Liver (tissue), 8 donors: ENCODE measurements at regions not wholly inside any gene's neighbourhood (a gene's known extent, or its start where the extent isn't known, plus 50 kb on each side); places are given as distances from the start of the nearest gene placed in this dataset.

Experiments used
- DNase-seq: peaks from one replicate; pipeline ENCODE4 v3.0.0-alpha.2; 2017; ENCODE audit warnings: low spot score
- H3K27ac ChIP-seq, 2 donors: one replicate each; pipeline ENCODE4 v1.7.0; 2013; ENCODE audit warnings: inconsistent platforms in 2 of 2, low read length in 2 of 2, control low read depth in 1 of 2, low read depth in 1 of 2, mild to moderate bottlenecking in 1 of 2
- H3K27me3 ChIP-seq, 4 donors: one replicate each; pipeline versions ENCODE4 v1.6.1 to v1.7.0; 2013; ENCODE audit warnings: low read length in 3 of 4, inconsistent platforms in 1 of 4, mild to moderate bottlenecking in 1 of 4, moderate library complexity in 1 of 4; ENCODE audit not compliant: control insufficient read depth in 4 of 4, insufficient read depth in 4 of 4
- H3K36me3 ChIP-seq, 4 donors: one replicate each; pipeline versions ENCODE4 v1.6.1 to v1.7.0; 2013; ENCODE audit warnings: low read length in 3 of 4, mild to moderate bottlenecking in 3 of 4, low read depth in 1 of 4, moderate library complexity in 1 of 4; ENCODE audit not compliant: control insufficient read depth in 4 of 4, insufficient read depth in 3 of 4
- H3K4me1 ChIP-seq, 4 donors: one replicate each; pipeline versions ENCODE4 v1.6.1 to v1.7.0; 2013; ENCODE audit warnings: low read length in 3 of 4, mild to moderate bottlenecking in 3 of 4, moderate library complexity in 1 of 4; ENCODE audit not compliant: control insufficient read depth in 4 of 4, insufficient read depth in 4 of 4
- H3K4me3 ChIP-seq, 3 donors: one replicate each; pipeline versions ENCODE4 v1.6.1 to v1.7.0; 2013; ENCODE audit warnings: low read length in 3 of 3, control low read depth in 1 of 3, low read depth in 1 of 3, mild to moderate bottlenecking in 1 of 3
- H3K9ac ChIP-seq, 2 donors: one replicate each; pipeline ENCODE4 v1.7.0; 2013; ENCODE audit warnings: low read length in 2 of 2, mild to moderate bottlenecking in 2 of 2, moderate library complexity in 2 of 2, control low read depth in 1 of 2, low read depth in 1 of 2
- H3K9me3 ChIP-seq, 4 donors: one replicate each; pipeline versions ENCODE4 v1.6.1 to v1.7.0; 2013; ENCODE audit warnings: low read length in 3 of 4; ENCODE audit not compliant: control insufficient read depth in 4 of 4
- ATF3 ChIP-seq: IDR thresholded peaks from 2 replicates; pipeline ENCODE4 v1.6.1; 2016; ENCODE audit warnings: antibody characterized with exemption
- CTCF ChIP-seq: fragments of 150-350 bp; IDR thresholded peaks from 2 replicates; pipeline ENCODE4 v1.5.1; 2017; ENCODE audit warnings: improper control_type of control experiment, low read depth, low read length; ENCODE audit not compliant: missing input control
- EGR1 ChIP-seq, 2 donors: IDR thresholded peaks; 2 replicates each; pipeline ENCODE4 v1.6.1; 2016 to 2018; ENCODE audit warnings: antibody characterized with exemption in 2 of 2, low read depth in 2 of 2
- FOXA1 ChIP-seq: IDR thresholded peaks from 2 replicates; pipeline ENCODE4 v1.6.1; 2016; ENCODE audit warnings: antibody characterized with exemption
- FOXA2 ChIP-seq: IDR thresholded peaks from 2 replicates; pipeline ENCODE4 v1.6.1; 2016; ENCODE audit warnings: antibody characterized with exemption
- GABPA ChIP-seq, 2 donors: IDR thresholded peaks in 1 of 2; conservative IDR thresholded peaks in 1 of 2; 2 replicates each; pipeline ENCODE4 v1.6.1; 2016; ENCODE audit warnings: antibody characterized with exemption in 2 of 2, mild to moderate bottlenecking in 1 of 2, moderate library complexity in 1 of 2
- HNF4A ChIP-seq, 2 donors: conservative IDR thresholded peaks; 2 replicates each; pipeline ENCODE4 v1.6.1; 2016; ENCODE audit warnings: antibody characterized with exemption in 2 of 2, mild to moderate bottlenecking in 2 of 2
- HNF4G ChIP-seq: IDR thresholded peaks from 2 replicates; pipeline ENCODE4 v1.6.1; 2016; ENCODE audit warnings: antibody characterized with exemption
- JUND ChIP-seq, 2 donors: IDR thresholded peaks; 2 replicates each; pipeline ENCODE4 v1.6.1; 2016; ENCODE audit warnings: antibody characterized with exemption in 2 of 2
- MAX ChIP-seq: IDR thresholded peaks from 2 replicates; pipeline ENCODE4 v1.6.1; 2016; ENCODE audit warnings: antibody characterized with exemption
- NR2F2 ChIP-seq: IDR thresholded peaks from 2 replicates; pipeline ENCODE4 v1.6.1; 2016; ENCODE audit warnings: antibody characterized with exemption
- RAD21 ChIP-seq, 2 donors: IDR thresholded peaks; 2 replicates each; pipeline ENCODE4 v1.6.1; 2016; ENCODE audit warnings: antibody characterized with exemption in 2 of 2, mild to moderate bottlenecking in 2 of 2
- REST ChIP-seq: IDR thresholded peaks from 2 replicates; pipeline ENCODE4 v1.6.1; 2016; ENCODE audit warnings: antibody characterized with exemption, mild to moderate bottlenecking
- RXRA ChIP-seq, 2 donors: IDR thresholded peaks; 2 replicates each; pipeline ENCODE4 v1.6.1; 2017 to 2018; ENCODE audit warnings: antibody characterized with exemption in 2 of 2, mild to moderate bottlenecking in 1 of 2
- SP1 ChIP-seq: IDR thresholded peaks from 2 replicates; pipeline ENCODE4 v1.6.1; 2018; ENCODE audit warnings: antibody characterized with exemption, mild to moderate bottlenecking
- YY1 ChIP-seq: IDR thresholded peaks from 2 replicates; pipeline ENCODE4 v1.6.1; 2016; ENCODE audit warnings: antibody characterized with exemption, mild to moderate bottlenecking
- ZBTB33 ChIP-seq: IDR thresholded peaks from 2 replicates; pipeline ENCODE4 v1.6.1; 2016; ENCODE audit warnings: antibody characterized with exemption
- WGBS: extraction: QIAGEN DNeasy Blood & Tissue Kit; methylation state at CpG from one replicate; pipeline ENCODE4 v1.1.7; 2013; 5-methylcytosine and 5-hydroxymethylcytosine counted together
- donor health status: healthy.
- donor health status: healthy.
- donor health status: healthy.
- donor health status: healthy.
- donor health status: healthy.

- TF ChIP-seq CTCF (no peak), EGR1 (IDR thresholded peaks at IDR 0.05; ENCODE audit: low read depth in 2 of 2) (no peak)
Observed at GRCh38 chr13:104961246-104961645, 1574.2 kb downstream of the EFNB2 start (continued).

- H3K9me3 ChIP-seq = peaks cover 0 to 2% (median 0%) of the 10 kb centered on the region in 4 donors
- no peak overlapping the region for H3K27ac ChIP-seq
- H3K27me3 ChIP-seq = no peaks in the 10 kb centered on the region
- 21% methylated on average over 2 of the region's 2 CpGs for WGBS
- no peak for DNase-seq
- no peak overlapping the region for H3K4me3 ChIP-seq
- no peak overlapping the region for H3K9ac ChIP-seq
- peaks cover 0 to 6% (median 0%) of the 10 kb centered on the region in 4 donors for H3K4me1 ChIP-seq
- TF ChIP-seq RAD21 (IDR thresholded peaks at IDR 0.05) (no peak), FOXA1 (peak; percentile 71), HNF4G (no peak), HNF4A (conservative IDR thresholded peaks at IDR 0.05) (peak; percentile 80 to 84), ZBTB33 (peak; percentile 38), GABPA (IDR thresholded peaks at IDR 0.05 in 1 of 2, conservative IDR thresholded peaks at IDR 0.05 in 1 of 2) (no peak), RXRA (IDR thresholded peaks at IDR 0.05) (peak; percentile 51 to 68), FOXA2 (peak; percentile 66), YY1 (no peak), SP1 (no peak), NR2F2 (peak; percentile 80), JUND (IDR thresholded peaks at IDR 0.05) (peak; percentile 75 to 79), ATF3 (peak; percentile 66), CTCF (no peak)
- no peaks in the 10 kb centered on the region for H3K36me3 ChIP-seq
Observed at GRCh38 chr13:104954210-104954609, 1581.3 kb downstream of the EFNB2 start.

GRCh38 chr13:104953588-104953987 is 1581.9 kb downstream of the EFNB2 start:
- no peak overlapping the region for H3K27ac ChIP-seq
- WGBS = 32% methylated on average over 2 of the region's 2 CpGs
- no peak for TF ChIP-seq FOXA1
- no peak for TF ChIP-seq REST
- no peak for TF ChIP-seq RAD21 (IDR thresholded peaks at IDR 0.05)
- TF ChIP-seq GABPA (IDR thresholded peaks at IDR 0.05 in 1 of 2, conservative IDR thresholded peaks at IDR 0.05 in 1 of 2) = no peak
- TF ChIP-seq EGR1 (IDR thresholded peaks at IDR 0.05; ENCODE audit: low read depth in 2 of 2) = no peak
- TF ChIP-seq HNF4A (conservative IDR thresholded peaks at IDR 0.05) = peak; percentile 81 to 84
- peak in 1 of 2 donors; percentile 48 for TF ChIP-seq RXRA (IDR thresholded peaks at IDR 0.05)
- TF ChIP-seq ATF3 = peak; percentile 68
- no peak for TF ChIP-seq HNF4G
- TF ChIP-seq ZBTB33 = no peak
- TF ChIP-seq FOXA2 = no peak
- TF ChIP-seq MAX = no peak

More at GRCh38 chr13:104953588-104953987, 1581.9 kb downstream of the EFNB2 start:
- peaks cover 0 to 6% (median 0%) of the 10 kb centered on the region in 4 donors for H3K4me1 ChIP-seq
- no peak for DNase-seq
- no peak overlapping the region for H3K9ac ChIP-seq
- H3K4me3 ChIP-seq = no peak overlapping the region
- no peaks in the 10 kb centered on the region for H3K27me3 ChIP-seq
- H3K9me3 ChIP-seq = peaks cover 0 to 2% (median 0%) of the 10 kb centered on the region in 4 donors
- no peaks in the 10 kb centered on the region for H3K36me3 ChIP-seq
